Suprapubic skin (tissue), 4 donors: ENCODE measurements at regions not wholly inside any gene's neighbourhood (a gene's known extent, or its start where the extent isn't known, plus 50 kb on each side); places are given as distances from the start of the nearest gene placed in this dataset.

Experiments used
- CTCF ChIP-seq, 2 donors: fragments of 200-600 bp in 1 of 2; fragments of 450-650 bp in 1 of 2; sonication (generic) in 1 of 2; IDR thresholded peaks; one replicate each; pipeline ENCODE4 v1.5.1; 2016 to 2019; ENCODE audit warnings: antibody characterized with exemption in 2 of 2, mild to moderate bottlenecking in 1 of 2, moderate library complexity in 1 of 2
- POLR2A ChIP-seq, 2 donors: fragments of 450-650 bp; IDR thresholded peaks; one replicate each; pipeline ENCODE4 v1.6.1; 2017; ENCODE audit warnings: antibody characterized with exemption in 2 of 2, mild to moderate bottlenecking in 2 of 2, moderate library complexity in 2 of 2
- POLR2AphosphoS5 ChIP-seq, 3 donors: sonication (generic); formaldehyde crosslinking; IDR thresholded peaks; one replicate each; pipeline ENCODE4 v1.6.1; 2017; ENCODE audit warnings: antibody characterized with exemption in 3 of 3

DNA sequence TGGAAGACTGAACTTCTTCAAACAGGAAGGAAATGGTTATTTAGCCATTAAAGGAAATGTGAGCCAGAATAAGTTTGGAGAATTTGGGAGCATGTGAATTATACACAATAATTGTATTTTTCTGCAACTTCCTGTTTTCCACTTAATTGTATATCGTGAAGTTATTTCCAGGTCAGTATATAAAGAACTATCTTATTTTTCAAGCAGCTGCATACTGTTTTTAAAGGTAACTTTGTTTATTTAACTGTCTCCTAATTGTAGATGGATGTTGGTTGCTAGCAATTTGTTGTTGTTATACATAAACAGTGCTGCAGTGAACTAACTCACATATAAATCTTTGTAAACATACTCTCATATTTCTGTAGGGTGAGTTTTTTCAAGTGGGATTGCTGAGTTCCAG, 180.3 kb downstream of the HLX start:
- no peak for TF ChIP-seq CTCF (IDR thresholded peaks at IDR 0.05)
- TF ChIP-seq POLR2AphosphoS5 (IDR thresholded peaks at IDR 0.05): no peak
- no peak for TF ChIP-seq POLR2A (IDR thresholded peaks at IDR 0.05)
